ENCODE measurements at regions not wholly inside any gene's neighbourhood (a gene's known extent, or its start where the extent isn't known, plus 50 kb on each side); places are given as distances from the start of the nearest gene placed in this dataset.

GRCh38 chr4:154078504-154079350, 289.8 kb upstream of the SFRP2 start:
- no peak for TF ChIP-seq CTCF (conservative IDR thresholded peaks at IDR 0.05 in 1 of 2, IDR thresholded peaks at IDR 0.05 in 1 of 2; ENCODE audit: low read depth in 1 of 2, low read length in 2 of 2)
- TF ChIP-seq EZH2 (IDR thresholded peaks at IDR 0.05; ENCODE audit: low read length, missing control alignments): no peak
- H2AFZ ChIP-seq (ENCODE audit: low read length): no peak overlapping the region
- H3K79me2 ChIP-seq (ENCODE audit: control insufficient read depth, insufficient read depth, low read length): no peaks in the 10 kb centered on the region
- H3K27ac ChIP-seq (ENCODE audit: insufficient read depth, low read length): no peak overlapping the region
- H3K27me3 ChIP-seq (ENCODE audit: control insufficient read depth, insufficient read depth, low read length): no peaks in the 10 kb centered on the region
- no peak for DNase-seq (ENCODE audit: low read depth in 2 of 2)
- H3K9me3 ChIP-seq (ENCODE audit: control insufficient read depth, insufficient read depth, low read depth, low read length): no peaks in the 10 kb centered on the region
- no peak overlapping the region for H3K9ac ChIP-seq (ENCODE audit: insufficient read depth, low read length)
- H3K4me2 ChIP-seq (ENCODE audit: extremely low read depth, insufficient read depth, low read length): no peak overlapping the region
- no peak overlapping the region for H3K4me3 ChIP-seq (replicated peaks in 1 of 4; ENCODE audit: control extremely low read depth in 1 of 4, insufficient read depth in 1 of 4, low read depth in 3 of 4, low read length in 4 of 4)
- H4K20me1 ChIP-seq (ENCODE audit: control insufficient read depth, extremely low read depth, insufficient read depth, low read length): no peaks in the 10 kb centered on the region
- no peaks in the 10 kb centered on the region for H3K36me3 ChIP-seq (ENCODE audit: control insufficient read depth, insufficient read depth, low read length)
- H3K4me1 ChIP-seq (ENCODE audit: control insufficient read depth, extremely low read depth, insufficient read depth, low read length): no peaks in the 10 kb centered on the region

- H3K36me3 ChIP-seq (ENCODE audit: control insufficient read depth, insufficient read depth, low read length): no peaks in the 10 kb centered on the region
- no peaks in the 10 kb centered on the region for H3K79me2 ChIP-seq (ENCODE audit: control insufficient read depth, insufficient read depth, low read length)
- H3K4me3 ChIP-seq (replicated peaks in 1 of 4; ENCODE audit: control extremely low read depth in 1 of 4, insufficient read depth in 1 of 4, low read depth in 3 of 4, low read length in 4 of 4): no peak overlapping the region
- TF ChIP-seq CTCF (conservative IDR thresholded peaks at IDR 0.05 in 1 of 2, IDR thresholded peaks at IDR 0.05 in 1 of 2; ENCODE audit: low read depth in 1 of 2, low read length in 2 of 2): no peak
- TF ChIP-seq EZH2 (IDR thresholded peaks at IDR 0.05; ENCODE audit: low read length, missing control alignments): no peak
- H3K27me3 ChIP-seq (ENCODE audit: control insufficient read depth, insufficient read depth, low read length): no peaks in the 10 kb centered on the region
- no peak for DNase-seq (ENCODE audit: low read depth in 2 of 2)
- H3K9me3 ChIP-seq (ENCODE audit: control insufficient read depth, insufficient read depth, low read depth, low read length): no peaks in the 10 kb centered on the region
- no peak overlapping the region for H3K27ac ChIP-seq (ENCODE audit: insufficient read depth, low read length)
- no peak overlapping the region for H2AFZ ChIP-seq (ENCODE audit: low read length)
- H3K9ac ChIP-seq (ENCODE audit: insufficient read depth, low read length): no peak overlapping the region
- no peaks in the 10 kb centered on the region for H3K4me1 ChIP-seq (ENCODE audit: control insufficient read depth, extremely low read depth, insufficient read depth, low read length)
- H4K20me1 ChIP-seq (ENCODE audit: control insufficient read depth, extremely low read depth, insufficient read depth, low read length): no peaks in the 10 kb centered on the region
- H3K4me2 ChIP-seq (ENCODE audit: extremely low read depth, insufficient read depth, low read length): no peak overlapping the region
Observed at GRCh38 chr4:154076921-154077320, 288.0 kb upstream of the SFRP2 start.

GRCh38 chr4:154073107-154073822, 284.4 kb upstream of the SFRP2 start:
- H3K4me3 ChIP-seq (replicated peaks in 1 of 4; ENCODE audit: control extremely low read depth in 1 of 4, insufficient read depth in 1 of 4, low read depth in 3 of 4, low read length in 4 of 4): no peak overlapping the region
- no peaks in the 10 kb centered on the region for H3K9me3 ChIP-seq (ENCODE audit: control insufficient read depth, insufficient read depth, low read depth, low read length)
- no peak overlapping the region for H2AFZ ChIP-seq (ENCODE audit: low read length)
- TF ChIP-seq EZH2 (IDR thresholded peaks at IDR 0.05; ENCODE audit: low read length, missing control alignments) (no peak), CTCF (conservative IDR thresholded peaks at IDR 0.05 in 1 of 2, IDR thresholded peaks at IDR 0.05 in 1 of 2; ENCODE audit: low read depth in 1 of 2, low read length in 2 of 2) (no peak)
- no peaks in the 10 kb centered on the region for H3K4me1 ChIP-seq (ENCODE audit: control insufficient read depth, extremely low read depth, insufficient read depth, low read length)
- H3K4me2 ChIP-seq (ENCODE audit: extremely low read depth, insufficient read depth, low read length): no peak overlapping the region
- DNase-seq (ENCODE audit: low read depth in 2 of 2): peak; percentile 17 to 69
- H3K27me3 ChIP-seq (ENCODE audit: control insufficient read depth, insufficient read depth, low read length): no peaks in the 10 kb centered on the region
- H3K27ac ChIP-seq (ENCODE audit: insufficient read depth, low read length): no peak overlapping the region
- H4K20me1 ChIP-seq (ENCODE audit: control insufficient read depth, extremely low read depth, insufficient read depth, low read length): no peaks in the 10 kb centered on the region
- H3K36me3 ChIP-seq (ENCODE audit: control insufficient read depth, insufficient read depth, low read length): no peaks in the 10 kb centered on the region
- no peaks in the 10 kb centered on the region for H3K79me2 ChIP-seq (ENCODE audit: control insufficient read depth, insufficient read depth, low read length)
- H3K9ac ChIP-seq (ENCODE audit: insufficient read depth, low read length): no peak overlapping the region
